HG03469 (cell line): ENCODE measurements at regions not wholly inside any gene's neighbourhood (a gene's known extent, or its start where the extent isn't known, plus 50 kb on each side); places are given as distances from the start of the nearest gene placed in this dataset.

Experiments
- ATAC-seq: cut with Tn5 transposase; IDR thresholded peaks from one replicate; pipeline ENCODE4 v1.9.1; 2021; ENCODE audit warnings: mild to moderate bottlenecking, moderate library complexity, moderate number of reproducible peaks; ENCODE audit not compliant: unreplicated experiment

DNA sequence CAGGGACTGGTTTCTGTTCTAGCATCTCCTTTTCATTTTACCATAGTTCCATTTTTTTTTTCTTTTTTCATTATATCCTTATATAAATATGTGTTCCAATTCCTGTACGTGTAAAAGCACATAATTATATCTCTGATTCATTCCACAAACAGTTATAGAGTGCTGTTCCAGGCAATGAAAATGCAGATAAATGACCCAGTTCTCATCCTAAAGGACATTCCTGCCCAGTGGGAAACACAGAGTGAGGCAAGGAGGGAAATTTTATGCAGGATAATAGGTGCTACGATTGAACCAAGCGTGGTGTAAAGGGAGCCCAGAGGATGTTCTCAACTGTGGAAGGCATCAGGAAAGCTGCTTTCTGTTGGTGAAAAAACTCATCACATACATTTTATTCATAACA, 408.1 kb downstream of the GATA3 start:
- no peak for ATAC-seq

DNA sequence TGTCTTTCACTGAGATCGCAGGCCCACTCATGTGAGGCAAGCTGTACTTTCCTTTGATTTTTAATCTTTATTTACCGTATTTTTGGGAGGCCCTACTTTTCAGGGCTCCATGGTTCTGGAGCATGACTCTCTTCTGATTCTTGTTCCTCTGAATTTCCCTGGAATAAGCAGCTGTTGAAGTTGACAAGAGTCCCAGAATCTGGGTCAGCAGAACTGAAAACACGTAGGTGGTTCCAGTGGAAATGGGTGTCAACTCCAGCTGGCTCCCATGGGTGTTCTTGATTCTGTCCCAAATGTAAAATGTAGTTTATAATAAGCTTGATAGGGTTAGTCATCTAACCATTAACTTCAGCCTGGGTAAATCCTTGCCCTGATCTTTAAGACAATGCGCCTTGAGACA, 409.4 kb downstream of the GATA3 start:
- no peak for ATAC-seq

DNA sequence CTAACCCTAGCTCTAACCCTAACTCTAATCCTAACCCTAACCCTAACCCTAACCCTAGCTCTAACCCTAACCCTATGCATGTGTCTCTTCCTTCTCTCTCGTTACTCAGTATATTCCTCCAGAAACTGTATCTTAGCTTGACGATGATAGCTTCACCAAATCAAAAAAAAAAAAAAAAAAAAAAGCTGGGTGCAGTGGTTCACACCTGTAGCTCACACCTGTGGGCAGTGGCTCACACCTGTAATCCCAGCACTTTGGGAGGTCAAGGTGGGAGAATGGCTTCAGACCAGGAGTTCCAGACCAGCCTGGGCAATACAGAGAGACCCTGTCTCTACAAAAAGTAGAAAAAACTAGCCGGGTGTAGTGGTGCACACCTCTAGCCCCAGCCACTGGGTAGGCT, 414.0 kb downstream of the GATA3 start:
- no peak for ATAC-seq

DNA sequence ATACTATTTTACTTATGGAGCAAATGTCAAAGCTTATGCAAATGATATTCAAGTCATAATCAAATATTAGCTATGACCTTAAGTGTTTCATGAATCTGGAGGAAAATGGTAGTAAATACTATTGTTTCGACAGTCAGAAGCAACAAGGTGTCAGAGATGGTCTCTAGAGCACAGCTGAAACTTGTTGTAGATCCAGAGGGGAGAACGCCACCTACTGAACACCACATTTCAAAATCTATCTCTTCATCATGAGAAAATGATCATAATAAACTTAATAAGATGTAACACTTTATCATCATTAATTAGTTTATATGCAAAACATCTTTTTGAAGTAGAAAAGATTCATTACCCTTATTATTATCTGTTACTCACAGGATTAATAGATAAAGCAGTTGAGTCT, 418.7 kb downstream of the GATA3 start:
- ATAC-seq: no peak

DNA sequence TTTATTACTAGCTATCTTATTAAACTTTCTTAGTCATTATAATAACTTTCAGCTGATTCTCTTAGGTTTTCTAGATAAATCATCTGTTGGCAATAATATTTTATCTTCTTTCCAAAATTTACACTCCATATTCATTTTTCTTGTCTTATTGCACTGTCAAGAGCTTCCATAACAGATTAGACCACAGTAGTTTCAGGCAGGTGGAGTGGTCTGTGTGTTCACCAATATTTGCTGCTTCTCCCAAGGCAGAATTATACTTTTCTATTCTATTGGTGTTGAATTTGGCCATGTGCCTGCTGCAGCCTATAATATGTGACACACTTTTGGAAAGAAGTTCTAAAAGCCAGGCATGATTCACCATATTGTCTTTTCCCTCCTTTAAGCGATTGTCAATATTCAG, 422.8 kb downstream of the GATA3 start:
- no peak for ATAC-seq

DNA sequence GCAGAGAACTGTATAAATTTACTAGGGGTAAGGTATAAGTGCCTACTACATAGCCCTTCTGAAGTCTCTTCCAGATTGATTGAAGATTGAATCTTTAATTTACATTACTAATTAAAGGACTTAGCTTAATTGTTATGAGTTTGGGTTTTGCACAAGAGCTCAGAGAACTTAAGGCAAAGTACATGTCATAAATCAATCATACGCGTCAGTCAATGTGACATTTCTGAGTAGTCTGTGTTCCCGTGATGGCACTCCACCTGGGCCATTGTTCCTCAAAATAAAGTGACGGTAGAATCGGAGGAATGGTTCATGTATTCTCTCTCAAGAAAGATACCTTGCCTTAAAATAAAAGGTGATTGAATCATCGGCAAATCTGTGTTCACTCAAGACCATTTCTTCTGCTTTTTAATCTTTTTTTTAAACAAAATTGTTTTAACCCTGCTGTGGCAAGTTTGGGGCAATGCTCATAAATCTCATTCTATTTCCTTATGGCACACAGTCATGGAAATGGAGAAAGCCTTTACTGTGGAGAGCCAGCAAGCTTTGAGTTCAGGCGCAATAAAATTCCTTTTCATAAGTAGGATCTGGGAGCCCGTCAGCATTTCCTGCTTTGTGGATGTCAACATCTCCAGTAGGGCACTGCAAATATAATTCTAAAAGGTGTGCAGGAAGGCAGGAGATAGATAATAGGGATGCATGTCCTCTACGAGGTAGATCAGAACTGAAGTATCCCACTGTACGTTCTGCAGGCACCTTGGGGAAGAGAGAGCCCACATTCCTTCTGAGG, 427.4 kb downstream of the GATA3 start:
- ATAC-seq: no peak

DNA sequence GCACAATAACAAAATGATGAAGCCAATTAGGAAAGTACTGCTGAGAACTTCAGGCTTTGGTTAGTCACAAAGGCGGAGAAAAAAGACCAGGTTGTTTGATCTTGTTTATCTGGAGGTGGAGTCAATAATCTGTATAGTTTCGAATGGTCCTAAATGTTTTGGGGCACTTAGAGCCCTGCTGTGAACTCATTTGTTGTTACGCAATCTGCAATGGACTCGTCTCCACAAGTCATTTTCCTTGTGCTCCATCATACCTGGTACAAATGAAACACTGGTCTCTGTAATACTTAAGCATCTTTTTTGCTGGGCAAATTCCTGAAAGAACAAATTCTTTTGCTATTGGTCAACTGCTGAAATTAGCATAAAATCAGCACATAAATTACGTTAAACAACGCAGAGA, 430.5 kb downstream of the GATA3 start:
- ATAC-seq: no peak

DNA sequence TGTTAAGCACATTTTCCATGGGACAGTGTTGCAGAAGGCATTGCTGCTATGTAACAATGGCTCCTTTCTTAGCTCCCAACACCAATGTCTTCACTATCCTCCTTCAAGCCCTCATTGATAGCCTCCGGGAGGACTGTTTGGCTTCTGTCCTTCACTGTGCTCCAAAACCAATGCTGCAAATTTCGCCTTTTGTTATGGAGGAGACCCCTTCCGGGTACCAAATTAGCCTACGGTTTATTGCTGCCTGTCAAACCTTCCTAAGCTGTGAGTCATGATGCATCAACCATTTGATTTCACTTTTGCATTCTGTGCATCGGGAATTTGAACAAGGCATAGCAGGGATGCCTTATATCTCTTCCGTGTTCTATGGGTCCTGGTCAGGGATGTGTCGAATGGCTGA, 432.9 kb downstream of the GATA3 start:
- ATAC-seq: no peak

DNA sequence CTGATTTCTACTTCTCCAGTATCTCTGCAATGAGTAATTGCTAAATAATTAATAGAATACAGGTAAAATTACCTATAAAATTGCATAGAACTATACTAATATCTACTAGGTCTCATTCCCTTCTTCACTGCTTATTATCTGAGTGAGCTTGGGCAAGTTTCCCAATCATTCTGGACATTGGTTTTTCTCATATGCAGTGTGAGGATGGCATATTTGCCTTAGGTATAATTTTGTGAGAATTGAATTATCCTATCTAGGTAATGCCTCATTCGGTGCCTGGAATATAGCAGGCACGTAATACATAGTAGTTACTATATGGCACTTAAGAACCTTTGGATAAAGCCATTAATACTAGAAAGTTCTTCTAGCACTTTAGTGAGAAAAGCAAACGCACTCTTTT, 434.7 kb downstream of the GATA3 start:
- ATAC-seq: no peak

DNA sequence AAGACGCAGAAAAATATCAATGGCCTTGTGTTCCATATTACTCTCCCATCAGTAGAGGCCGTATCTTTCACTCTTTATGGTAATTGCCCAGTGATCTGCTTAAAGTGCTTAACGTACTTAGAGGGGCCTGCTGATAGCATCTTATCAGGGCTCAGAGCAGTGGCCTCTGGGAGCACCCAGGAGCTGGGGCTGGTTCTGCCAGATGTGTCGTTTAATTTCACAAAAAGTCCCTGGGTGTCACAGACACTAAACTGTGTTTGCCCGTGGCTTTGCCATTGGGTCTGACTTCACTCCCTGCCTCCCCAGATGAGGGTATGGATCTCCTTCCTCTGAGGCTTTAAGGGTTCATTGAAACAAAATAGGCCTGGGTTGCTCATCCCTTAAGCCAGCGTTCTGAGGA, 435.3 kb downstream of the GATA3 start:
- no peak for ATAC-seq

DNA sequence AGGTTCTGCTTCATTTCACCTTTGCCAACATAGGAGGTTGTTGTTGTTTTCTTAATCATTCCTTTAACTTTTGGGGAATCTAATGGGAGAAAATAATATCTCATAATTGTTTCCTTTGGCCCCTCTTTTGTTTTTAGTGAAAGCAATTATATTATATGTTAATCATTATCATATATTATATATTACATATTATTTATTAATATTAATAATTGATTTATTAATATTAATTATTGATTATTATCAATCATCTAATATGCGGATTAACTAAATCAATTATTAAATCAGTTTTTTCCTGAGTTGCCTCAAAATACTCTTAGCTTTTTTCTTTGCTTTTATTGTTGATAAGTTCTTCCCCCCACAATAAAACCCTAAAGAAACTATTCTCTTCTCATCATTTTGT, 443.8 kb downstream of the GATA3 start:
- no peak for ATAC-seq

DNA sequence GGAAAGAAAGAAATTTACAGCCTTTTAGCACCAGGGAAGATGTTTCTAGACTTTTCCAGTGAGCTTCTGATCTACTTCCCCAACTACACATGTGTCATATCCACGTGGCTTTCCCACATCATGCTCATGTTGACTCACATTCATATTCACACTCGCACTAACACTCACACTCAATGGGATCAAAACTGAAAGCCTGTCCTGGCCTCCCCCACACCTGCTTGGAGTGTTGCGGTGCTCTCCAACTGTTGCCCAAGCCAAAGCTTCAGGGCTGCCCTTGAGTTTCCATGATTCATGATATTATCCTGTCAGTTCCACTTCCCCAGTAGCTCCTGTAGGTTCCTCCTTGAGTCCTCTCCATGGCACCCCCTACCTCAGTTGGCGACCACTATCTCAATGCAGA, 444.4 kb downstream of the GATA3 start:
- ATAC-seq: no peak

DNA sequence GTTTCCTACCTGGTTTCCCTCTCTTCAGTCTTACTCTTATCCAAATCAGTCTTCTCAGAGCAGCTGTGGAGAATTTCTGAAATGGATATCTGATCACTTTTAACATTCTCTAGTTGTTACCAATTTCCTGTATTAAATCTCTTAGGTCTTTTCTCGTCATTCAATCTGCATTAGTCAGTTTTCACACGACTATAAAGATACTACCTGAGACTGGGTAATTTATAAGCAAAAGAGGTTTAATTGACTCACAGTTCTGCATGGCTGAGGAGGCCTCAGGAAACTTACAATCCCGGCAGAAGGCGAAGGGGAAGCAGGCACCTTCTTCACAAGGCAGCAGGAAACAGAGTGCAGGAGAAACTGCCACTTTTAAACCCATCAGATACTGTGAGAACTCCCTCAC, 444.8 kb downstream of the GATA3 start:
- no peak for ATAC-seq

DNA sequence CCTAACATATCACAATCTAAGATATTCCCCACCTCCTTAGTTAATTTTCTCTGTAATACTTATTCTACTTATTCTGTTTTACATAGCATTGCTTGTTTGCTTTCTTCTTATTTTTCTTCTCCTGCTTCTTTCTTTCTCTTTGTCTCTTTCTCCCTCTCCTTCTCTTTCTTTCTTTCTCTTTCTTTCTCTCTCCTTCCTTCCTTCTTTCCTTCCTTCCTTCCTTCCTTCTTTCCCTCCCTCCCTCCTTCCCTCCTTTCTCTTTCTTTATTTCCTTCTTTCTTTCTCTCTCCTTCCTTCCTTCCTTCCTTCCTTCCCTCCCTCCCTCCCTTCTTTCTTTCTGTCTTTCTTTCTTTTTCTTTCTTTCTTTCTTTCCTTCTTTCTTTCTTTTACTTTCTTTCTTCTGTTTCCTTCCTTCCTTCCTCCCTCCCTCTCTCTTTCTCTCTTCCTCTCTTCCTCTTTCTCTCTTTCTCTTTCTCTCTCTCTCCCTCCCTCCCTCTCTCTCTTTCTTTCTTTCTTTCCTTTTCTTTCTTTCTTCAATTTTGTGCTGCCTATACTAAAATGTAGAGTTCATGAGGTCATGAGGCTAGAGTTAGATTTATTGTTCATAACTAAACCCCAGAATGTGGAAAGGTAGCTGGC, 445.4 kb downstream of the GATA3 start:
- ATAC-seq: no peak

DNA sequence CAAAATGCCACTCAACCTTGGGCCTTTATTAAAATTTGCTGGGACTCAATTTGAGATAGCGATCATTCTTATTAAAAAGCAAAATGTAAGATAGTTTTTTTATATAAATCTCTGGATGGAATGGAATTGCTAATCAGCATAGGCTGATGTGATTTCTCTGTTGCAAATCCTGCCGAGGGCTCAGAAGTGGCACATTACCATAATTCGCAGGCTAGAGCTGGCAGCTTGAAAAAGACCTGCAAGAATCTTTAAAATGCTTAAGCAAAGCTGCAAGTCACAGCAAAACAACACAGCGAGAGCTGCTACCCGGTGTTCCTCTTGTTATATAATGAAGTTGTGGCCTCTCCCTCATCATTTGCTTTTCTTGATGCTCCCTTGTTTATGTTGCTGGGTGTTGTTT, 448.1 kb downstream of the GATA3 start:
- no peak for ATAC-seq

DNA sequence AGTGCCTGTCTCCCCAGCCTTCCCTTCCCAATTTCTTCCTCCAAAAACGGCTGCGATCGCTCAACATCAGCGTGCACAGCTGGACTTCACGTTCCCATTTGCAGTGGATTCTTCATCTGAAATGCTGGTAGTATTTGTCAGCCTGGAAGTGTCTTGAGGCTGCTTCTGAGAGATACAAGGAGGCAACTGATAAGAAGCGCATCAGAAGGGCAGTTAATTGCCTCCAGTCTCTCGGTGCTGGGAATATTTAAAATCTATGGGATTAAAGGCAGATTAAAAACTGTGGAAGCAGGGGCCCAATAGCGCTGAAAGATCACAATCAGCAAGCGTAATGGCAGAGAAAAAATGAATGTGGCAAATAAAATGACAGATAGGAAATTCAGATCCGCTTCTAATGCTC, 450.0 kb downstream of the GATA3 start:
- no peak for ATAC-seq

DNA sequence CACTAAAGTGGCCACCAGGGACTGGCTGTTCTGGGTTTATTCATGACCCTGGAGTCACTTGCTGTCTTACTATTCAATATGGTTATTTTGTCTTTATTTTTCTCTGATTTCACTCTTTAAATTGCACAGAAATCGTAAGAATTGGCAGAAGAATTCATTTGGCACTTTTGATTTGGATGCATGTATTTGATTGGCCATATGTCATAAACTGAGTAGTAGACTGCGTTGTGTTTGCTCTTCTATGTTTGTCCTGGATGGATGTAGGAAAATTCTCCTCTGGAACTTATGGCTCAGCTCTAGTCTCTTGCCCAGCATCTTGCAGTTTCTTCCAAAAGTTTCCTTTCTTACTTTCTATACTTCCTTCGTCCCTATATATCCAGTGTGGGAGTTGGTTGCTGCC, 452.7 kb downstream of the GATA3 start:
- no peak for ATAC-seq

DNA sequence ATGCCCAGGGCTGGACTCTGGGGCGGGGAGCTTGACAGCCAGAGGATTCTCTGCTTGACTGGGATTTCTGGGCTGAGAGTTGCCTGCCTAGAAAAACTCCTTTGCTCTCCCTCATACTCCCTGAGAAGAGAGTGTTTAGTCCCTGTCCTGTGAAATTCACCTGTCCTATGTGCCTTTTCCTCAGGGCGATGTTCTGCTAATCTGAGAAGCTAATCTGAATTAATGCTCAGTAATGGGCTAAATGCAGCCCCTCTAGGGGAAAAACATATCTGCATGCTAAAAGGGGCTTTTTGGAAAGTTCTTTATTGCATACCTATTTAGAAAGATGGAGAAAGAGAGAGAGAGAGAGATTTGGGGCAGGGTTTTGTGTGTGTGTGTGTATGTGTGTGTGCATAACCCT, 454.4 kb downstream of the GATA3 start:
- no peak for ATAC-seq

DNA sequence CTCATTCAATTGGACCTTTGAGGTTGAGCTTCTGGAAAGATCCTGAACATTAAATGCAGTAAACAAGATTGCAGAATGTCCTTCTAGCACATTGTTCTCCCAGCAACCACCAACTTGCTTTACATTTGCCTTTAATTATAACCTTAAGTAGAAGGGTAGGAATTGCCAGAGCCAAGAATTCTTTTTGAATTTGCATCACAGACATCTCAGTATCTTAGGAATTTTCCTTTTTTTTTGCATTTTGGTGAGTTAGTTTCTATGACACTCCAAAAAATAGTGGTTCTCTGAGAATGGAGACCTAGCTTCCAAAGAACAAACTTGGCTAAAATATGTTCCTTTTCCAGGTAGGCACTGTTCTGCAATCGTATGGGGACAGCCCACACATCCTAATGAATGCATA, 456.0 kb downstream of the GATA3 start:
- ATAC-seq: no peak

DNA sequence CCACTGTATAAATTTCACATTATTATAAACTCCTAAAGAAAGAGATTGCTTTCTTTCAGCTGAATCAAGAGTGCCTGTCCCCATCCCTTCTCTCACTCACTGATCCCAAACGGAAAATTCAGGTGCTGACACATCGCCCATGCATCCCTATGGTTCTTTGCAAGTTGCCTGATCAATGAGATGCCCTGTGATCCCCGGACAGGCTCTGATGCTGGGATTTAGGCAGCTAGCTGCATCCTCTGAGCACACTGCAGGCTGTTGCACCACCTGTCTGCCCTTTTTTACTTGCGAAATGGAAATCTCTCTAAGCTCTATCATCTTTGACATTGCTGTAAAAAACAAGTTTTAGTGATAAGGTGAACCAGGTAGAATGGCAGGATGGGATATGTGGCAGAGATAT, 456.5 kb downstream of the GATA3 start:
- ATAC-seq: no peak

DNA sequence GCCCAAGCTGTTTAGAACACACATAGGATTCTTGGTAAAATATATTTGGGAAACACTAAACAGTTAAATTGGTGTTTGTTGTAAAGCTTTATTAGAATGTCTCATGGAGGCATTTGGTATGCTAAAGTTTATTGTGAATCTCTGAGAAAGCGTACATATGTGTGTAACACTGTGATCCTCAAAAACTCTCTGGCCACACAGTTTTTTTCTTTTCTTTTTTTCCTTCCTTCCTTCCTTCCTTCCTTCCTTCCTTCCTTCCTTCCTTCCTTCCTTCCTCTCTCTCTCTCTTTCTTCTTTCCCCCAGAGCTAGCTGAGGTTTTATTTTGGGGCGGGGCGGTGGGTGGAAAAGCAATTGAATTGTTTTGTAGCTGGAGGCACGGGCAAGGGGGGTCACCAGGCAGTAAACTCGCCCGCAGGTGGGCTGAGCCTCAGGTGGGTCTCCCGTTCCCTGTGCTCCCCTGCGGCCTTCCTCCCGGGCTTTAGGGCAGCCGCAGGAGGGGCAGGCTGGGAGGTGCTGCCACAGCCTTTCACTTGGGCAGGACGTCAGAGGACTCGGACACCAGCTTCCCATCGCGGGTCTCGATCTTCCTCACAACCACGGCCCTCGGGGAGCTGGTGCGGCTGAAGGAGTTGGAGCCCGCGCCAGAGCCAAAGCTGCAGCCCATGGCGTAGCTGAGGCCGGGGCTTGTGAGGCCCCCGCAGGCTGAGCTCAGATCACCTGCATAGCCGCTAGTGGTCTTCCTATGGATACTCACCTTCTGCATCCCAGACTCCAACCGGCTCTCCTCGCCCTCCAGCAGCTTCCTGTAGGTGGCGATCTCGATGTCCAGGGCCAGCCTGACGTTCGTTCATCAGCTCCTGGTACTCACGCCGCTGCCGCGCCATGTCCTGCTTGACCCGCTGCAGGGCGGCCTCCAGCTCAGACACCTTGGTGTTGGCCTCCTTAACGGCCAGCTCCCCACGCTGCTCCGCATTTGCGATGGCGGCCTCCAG, 459.0 kb downstream of the GATA3 start:
- no peak for ATAC-seq

DNA sequence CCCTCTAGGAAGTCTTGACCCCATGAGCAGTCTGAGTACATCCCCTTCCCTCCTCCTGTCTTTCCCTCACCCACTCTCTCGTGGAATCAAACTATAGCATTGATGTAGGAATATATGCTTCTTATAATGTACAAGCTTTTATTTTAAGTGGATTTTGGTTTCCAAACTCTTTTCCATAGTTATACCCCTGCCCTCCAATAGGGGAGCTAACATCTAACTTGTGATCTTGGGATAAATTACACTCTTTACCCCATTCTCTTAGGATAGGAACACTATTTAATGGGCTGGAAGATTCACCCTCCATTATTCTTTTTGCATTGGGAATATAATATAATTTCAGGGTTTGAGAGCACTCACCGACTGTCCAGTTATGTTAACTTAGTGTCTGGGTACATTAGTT, 465.9 kb downstream of the GATA3 start:
- ATAC-seq: no peak
